ENCODE measurements at regions not wholly inside any gene's neighbourhood (a gene's known extent, or its start where the extent isn't known, plus 50 kb on each side); places are given as distances from the start of the nearest gene placed in this dataset.

DNA sequence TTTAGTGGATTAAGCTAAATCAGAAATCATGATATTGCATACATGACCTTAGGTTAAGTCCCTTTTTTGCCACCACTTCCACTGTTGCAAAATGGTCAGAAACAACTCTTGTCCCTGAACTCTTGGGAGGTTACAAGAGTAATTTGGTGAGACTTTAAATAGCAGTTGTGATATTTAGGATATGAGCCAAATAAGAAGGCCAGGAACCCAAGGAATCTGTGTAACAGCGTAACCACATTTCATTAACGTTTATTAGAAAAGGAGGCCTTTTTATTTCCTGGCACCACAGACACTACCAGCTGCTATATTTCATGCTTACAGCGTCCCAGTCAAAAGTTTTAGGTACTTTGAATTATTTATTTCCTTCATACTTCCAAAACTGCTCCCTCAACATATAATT is 268.0 kb downstream of the GPD2 start:
- H3K4me3 ChIP-seq (ENCODE audit: low read depth, low read length): no peak overlapping the region
- DNase-seq (ENCODE audit: low read depth): no peak
- TF ChIP-seq, protein P1, sequence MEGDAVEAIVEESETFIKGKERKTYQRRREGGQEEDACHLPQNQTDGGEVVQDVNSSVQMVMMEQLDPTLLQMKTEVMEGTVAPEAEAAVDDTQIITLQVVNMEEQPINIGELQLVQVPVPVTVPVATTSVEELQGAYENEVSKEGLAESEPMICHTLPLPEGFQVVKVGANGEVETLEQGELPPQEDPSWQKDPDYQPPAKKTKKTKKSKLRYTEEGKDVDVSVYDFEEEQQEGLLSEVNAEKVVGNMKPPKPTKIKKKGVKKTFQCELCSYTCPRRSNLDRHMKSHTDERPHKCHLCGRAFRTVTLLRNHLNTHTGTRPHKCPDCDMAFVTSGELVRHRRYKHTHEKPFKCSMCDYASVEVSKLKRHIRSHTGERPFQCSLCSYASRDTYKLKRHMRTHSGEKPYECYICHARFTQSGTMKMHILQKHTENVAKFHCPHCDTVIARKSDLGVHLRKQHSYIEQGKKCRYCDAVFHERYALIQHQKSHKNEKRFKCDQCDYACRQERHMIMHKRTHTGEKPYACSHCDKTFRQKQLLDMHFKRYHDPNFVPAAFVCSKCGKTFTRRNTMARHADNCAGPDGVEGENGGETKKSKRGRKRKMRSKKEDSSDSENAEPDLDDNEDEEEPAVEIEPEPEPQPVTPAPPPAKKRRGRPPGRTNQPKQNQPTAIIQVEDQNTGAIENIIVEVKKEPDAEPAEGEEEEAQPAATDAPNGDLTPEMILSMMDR (IDR thresholded peaks at IDR 0.05; ENCODE audit: control insufficient read depth, extremely low read depth, insufficient read depth): no peak

DNA sequence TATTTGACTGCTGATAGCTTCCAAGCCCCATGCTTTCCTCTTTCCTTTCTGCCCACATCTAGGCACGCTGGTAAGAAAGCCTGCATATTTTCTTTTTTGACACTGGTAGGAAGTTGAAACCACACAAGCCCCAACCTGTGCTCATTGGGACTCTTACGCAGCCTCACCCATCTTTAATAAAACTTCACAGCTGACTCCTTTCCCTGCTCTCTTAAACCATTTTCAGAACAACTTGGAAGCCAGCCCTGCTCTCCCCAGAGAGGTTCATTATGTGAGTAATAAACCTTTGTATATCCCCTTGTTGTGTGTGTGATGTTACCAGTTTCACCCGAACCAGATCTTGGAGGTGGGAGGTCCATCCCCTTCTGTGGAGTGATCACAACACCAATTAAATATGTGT is 268.4 kb downstream of the GPD2 start:
- DNase-seq (ENCODE audit: low read depth): no peak
- TF ChIP-seq, protein P1 (IDR thresholded peaks at IDR 0.05; ENCODE audit: control insufficient read depth, extremely low read depth, insufficient read depth): no peak
- no peak overlapping the region for H3K4me3 ChIP-seq (ENCODE audit: low read depth, low read length)

DNA sequence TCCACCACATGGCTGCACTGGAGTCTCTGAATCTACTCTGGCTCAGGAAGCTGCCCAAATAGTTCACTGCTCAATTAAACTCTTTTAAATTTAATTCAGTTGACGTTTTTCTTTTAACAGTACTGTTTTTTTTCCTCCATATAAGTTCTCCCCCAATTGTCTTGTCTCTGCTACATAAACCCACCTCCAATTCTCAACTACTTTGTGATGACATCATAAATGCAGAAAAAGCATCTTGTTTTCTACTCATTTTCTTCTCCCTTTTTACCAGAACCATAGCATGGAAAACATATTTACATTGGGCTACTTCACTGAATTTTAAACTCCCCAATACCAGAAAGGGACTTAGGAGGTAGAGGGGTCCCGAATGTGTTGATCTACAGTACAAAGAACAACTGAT is 270.4 kb downstream of the GPD2 start:
- DNase-seq (ENCODE audit: low read depth): no peak
- no peak overlapping the region for H3K4me3 ChIP-seq (ENCODE audit: low read depth, low read length)
- TF ChIP-seq, protein P1 (IDR thresholded peaks at IDR 0.05; ENCODE audit: control insufficient read depth, extremely low read depth, insufficient read depth): no peak

DNA sequence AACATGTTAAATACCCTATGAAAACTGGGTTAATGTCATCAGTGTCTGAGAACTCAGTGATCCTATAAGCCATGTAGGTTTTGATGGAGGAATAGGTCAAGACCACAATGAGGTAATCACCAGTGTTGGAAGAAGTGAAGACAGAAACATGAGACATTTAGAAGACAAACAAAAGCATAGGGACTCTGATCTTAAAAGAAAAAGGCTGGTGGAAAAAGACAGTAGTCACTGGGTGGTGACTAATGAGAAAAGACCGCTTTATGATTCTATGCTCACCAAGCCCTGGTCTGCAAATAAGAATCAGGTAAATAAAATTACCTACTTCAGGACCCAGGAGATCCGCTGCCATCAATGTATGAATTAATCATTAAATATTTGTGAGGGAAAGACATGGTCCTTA is 271.9 kb downstream of the GPD2 start:
- no peak for DNase-seq (ENCODE audit: low read depth)
- TF ChIP-seq, protein P1 (IDR thresholded peaks at IDR 0.05; ENCODE audit: control insufficient read depth, extremely low read depth, insufficient read depth): no peak
- H3K4me3 ChIP-seq (ENCODE audit: low read depth, low read length): no peak overlapping the region

DNA sequence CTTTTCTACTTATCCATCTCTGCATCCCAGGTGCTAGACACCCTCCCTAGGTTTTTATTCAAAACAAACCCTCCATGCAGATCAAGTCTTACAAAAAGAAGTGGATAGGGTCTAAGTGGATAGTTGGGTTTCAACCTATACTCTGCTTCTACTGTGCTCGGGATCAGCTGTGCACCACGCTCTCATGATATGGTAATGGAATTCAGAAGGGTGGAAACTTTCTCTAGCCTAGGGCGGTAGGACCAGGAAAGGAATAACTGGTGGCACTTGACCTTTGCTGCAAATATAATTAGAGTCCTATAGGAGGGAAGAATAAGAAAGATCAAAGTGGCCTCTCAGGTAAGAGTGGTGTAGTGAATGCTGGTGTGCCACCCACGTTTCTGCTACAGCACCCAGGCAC is 272.9 kb downstream of the GPD2 start:
- TF ChIP-seq, protein P1 (IDR thresholded peaks at IDR 0.05; ENCODE audit: control insufficient read depth, extremely low read depth, insufficient read depth): no peak
- no peak for DNase-seq (ENCODE audit: low read depth)
- H3K4me3 ChIP-seq (ENCODE audit: low read depth, low read length): no peak overlapping the region

DNA sequence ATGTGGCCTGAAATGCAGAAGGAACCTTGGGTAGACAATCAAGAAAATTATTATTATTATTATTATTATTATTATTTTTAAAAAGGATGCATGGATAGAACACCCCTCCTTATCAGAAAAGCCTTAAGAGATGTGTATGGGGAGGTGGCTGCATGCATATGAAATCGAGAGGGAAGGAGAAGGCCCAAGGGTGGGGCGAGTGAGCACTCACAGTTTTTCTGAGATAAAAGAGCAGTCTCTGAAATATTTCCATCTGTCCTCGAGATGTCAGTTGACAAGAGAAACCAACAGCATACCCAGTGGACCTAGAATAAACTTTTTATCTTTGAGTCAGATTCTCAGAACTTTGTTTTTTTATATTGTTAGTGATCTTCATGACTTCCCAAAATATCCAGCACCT is 282.9 kb downstream of the GPD2 start:
- DNase-seq (ENCODE audit: low read depth): no peak
- TF ChIP-seq, protein P1 (IDR thresholded peaks at IDR 0.05; ENCODE audit: control insufficient read depth, extremely low read depth, insufficient read depth): no peak

DNA sequence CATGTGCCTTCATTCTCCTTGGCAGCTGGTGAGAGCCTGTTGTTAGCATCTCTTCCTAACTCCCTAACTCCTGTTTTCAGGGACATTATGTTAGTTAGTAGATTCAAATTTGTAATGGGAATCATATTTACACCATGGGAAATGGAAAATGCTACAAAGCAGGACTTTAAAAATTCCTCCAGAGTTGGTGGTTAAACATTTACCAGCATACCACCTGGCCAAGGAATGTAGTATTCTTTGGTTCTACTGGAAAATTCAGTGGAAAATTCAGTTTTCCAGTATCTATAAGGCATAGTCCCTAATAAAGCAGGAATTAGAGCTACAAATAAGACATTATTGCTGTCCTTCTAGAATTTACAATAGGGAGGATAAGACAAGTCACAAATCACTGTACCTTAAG is 291.7 kb downstream of the GPD2 start:
- TF ChIP-seq, protein P1 (IDR thresholded peaks at IDR 0.05; ENCODE audit: control insufficient read depth, extremely low read depth, insufficient read depth): no peak
- no peak for DNase-seq (ENCODE audit: low read depth)

More for the DNA sequence above, 282.9 kb downstream of the GPD2 start:
- H3K4me3 ChIP-seq (ENCODE audit: low read depth, low read length): no peak overlapping the region

More for the DNA sequence above, 291.7 kb downstream of the GPD2 start:
- H3K4me3 ChIP-seq (ENCODE audit: low read depth, low read length): no peak overlapping the region
